ENCODE measurements at regions not wholly inside any gene's neighbourhood (a gene's known extent, or its start where the extent isn't known, plus 50 kb on each side); places are given as distances from the start of the nearest gene placed in this dataset.

- H3K9me3 ChIP-seq (ENCODE audit: control insufficient read depth in 1 of 2, insufficient read depth in 1 of 2, low read depth in 1 of 2, low read length in 2 of 2): no peaks in the 10 kb centered on the region
- no peaks in the 10 kb centered on the region for H3K79me2 ChIP-seq (ENCODE audit: insufficient read depth, low read length)
- H4K20me1 ChIP-seq (ENCODE audit: insufficient read depth): no peaks in the 10 kb centered on the region
- no peak overlapping the region for H3K27ac ChIP-seq (ENCODE audit: low read depth, low read length)
- DNase-seq (ENCODE audit: low read depth, low spot score) (no peak), ATAC-seq (no peak)
- ChIA-PET RAD21 (ENCODE audit: low non-redundant PET in 1 of 2, low total read pairs in 2 of 2, uncharacterized antibody in 2 of 2, unreplicated experiment in 2 of 2) (no interaction called here), CTCF (no interaction called here), POLR2A (no interaction called here)
- no peaks in the 10 kb centered on the region for H3K36me3 ChIP-seq (ENCODE audit: control insufficient read depth in 1 of 2, insufficient read depth in 2 of 2, low read length in 2 of 2)
- no TSS peak for BruUV-seq (replicated peaks)
- no peaks in the 10 kb centered on the region for H3K9me2 ChIP-seq (ENCODE audit: insufficient read depth)
- peaks cover 21 to 43% of the 10 kb centered on the region in 2 experiments for H3K4me1 ChIP-seq (ENCODE audit: control insufficient read depth in 1 of 2, insufficient read depth in 2 of 2, low read length in 2 of 2)
- TF ChIP-seq SIN3A (IDR thresholded peaks at IDR 0.05; ENCODE audit: low read depth): no peak
- no peak for TF ChIP-seq EGR1 (IDR thresholded peaks at IDR 0.05; ENCODE audit: low read depth)
- no peak for TF ChIP-seq EZH2phosphoT487 (IDR thresholded peaks at IDR 0.05; ENCODE audit: borderline replicate concordance)
- no peak for TF ChIP-seq FOSL1 (IDR thresholded peaks at IDR 0.05; ENCODE audit: low read depth)
- TF ChIP-seq SP1 (IDR thresholded peaks at IDR 0.05; ENCODE audit: low read depth): no peak
- TF ChIP-seq ELF1 (IDR thresholded peaks at IDR 0.05; ENCODE audit: borderline replicate concordance, low read depth): no peak
- TF ChIP-seq POLR2AphosphoS5 (IDR thresholded peaks at IDR 0.05; ENCODE audit: low read depth, low read length): no peak
- TF ChIP-seq ZNF274 (IDR thresholded peaks at IDR 0.05; ENCODE audit: low read depth, low read length): no peak
- no peak for TF ChIP-seq REST (IDR thresholded peaks at IDR 0.05; ENCODE audit: low read depth)
- no peak for TF ChIP-seq POLR2A (IDR thresholded peaks at IDR 0.05; ENCODE audit: borderline replicate concordance, extremely low read depth, insufficient read depth, insufficient read length)
- no peak for TF ChIP-seq ZBTB33 (IDR thresholded peaks at IDR 0.05; ENCODE audit: extremely low read depth, insufficient replicate concordance, low read length)
- TF ChIP-seq ZFX (IDR thresholded peaks at IDR 0.05): no peak
- TF ChIP-seq RAD21 (IDR thresholded peaks at IDR 0.05; ENCODE audit: low read depth): no peak
- no peak for TF ChIP-seq ATF3 (IDR thresholded peaks at IDR 0.05)
- no peak for TF ChIP-seq MAX (IDR thresholded peaks at IDR 0.05)
- no peak for TF ChIP-seq EZH2 (IDR thresholded peaks at IDR 0.05)
- no peak for TF ChIP-seq CBX3 (IDR thresholded peaks at IDR 0.05; ENCODE audit: low read depth)
- no peak for TF ChIP-seq YY1 (IDR thresholded peaks at IDR 0.05; ENCODE audit: extremely low read depth, insufficient replicate concordance, low read depth, low read length)
- TF ChIP-seq TCF7L2 (IDR thresholded peaks at IDR 0.05; ENCODE audit: borderline replicate concordance, extremely low read depth, insufficient read depth, insufficient read length): no peak
- H3K4me2 ChIP-seq (ENCODE audit: low read length): peak overlapping the region; percentile 62
- no peak overlapping the region for H2AFZ ChIP-seq (ENCODE audit: low read depth, low read length, poor library complexity, severe bottlenecking)
- intact Hi-C loops (cut with micrococcal nuclease): no loop called here
- no peak overlapping the region for H3K4me3 ChIP-seq (replicated peaks in 1 of 2; ENCODE audit: low read depth in 1 of 2, low read length in 2 of 2)
- H3K27me3 ChIP-seq (ENCODE audit: insufficient read depth, low read length): no peaks in the 10 kb centered on the region
- H3K9ac ChIP-seq (ENCODE audit: low read length): no peak overlapping the region
These were observed 76.5 kb upstream of the MSX1 start for GRCh38 chr4:4782969-4783368.
